ENCODE measurements at regions not wholly inside any gene's neighbourhood (a gene's known extent, or its start where the extent isn't known, plus 50 kb on each side); places are given as distances from the start of the nearest gene placed in this dataset.

DNA sequence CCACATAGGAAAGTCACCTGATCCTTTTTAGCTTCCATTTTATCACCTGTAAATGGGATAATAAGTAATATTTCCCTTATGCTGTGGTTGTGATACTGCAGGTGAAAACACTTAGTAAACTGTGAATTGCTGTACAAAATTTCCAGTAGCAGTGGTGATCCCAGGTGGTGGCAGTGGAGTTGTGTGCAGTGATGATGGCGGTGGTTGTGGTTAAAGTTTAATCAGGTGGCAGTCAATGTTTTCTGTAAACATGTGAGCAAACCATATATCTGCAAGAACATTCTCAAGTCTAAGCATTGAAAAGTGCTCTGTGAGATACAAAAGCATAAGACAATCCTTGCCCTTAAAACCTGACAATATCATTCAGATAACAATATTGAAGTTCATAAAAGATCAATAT lies 480.2 kb downstream of the RASEF start:
- no peaks in the 10 kb centered on the region for H3K36me3 ChIP-seq (ENCODE audit: low read depth)
- no peak overlapping the region for H3K27ac ChIP-seq (ENCODE audit: poor library complexity, severe bottlenecking)
- TF ChIP-seq, protein P1, sequence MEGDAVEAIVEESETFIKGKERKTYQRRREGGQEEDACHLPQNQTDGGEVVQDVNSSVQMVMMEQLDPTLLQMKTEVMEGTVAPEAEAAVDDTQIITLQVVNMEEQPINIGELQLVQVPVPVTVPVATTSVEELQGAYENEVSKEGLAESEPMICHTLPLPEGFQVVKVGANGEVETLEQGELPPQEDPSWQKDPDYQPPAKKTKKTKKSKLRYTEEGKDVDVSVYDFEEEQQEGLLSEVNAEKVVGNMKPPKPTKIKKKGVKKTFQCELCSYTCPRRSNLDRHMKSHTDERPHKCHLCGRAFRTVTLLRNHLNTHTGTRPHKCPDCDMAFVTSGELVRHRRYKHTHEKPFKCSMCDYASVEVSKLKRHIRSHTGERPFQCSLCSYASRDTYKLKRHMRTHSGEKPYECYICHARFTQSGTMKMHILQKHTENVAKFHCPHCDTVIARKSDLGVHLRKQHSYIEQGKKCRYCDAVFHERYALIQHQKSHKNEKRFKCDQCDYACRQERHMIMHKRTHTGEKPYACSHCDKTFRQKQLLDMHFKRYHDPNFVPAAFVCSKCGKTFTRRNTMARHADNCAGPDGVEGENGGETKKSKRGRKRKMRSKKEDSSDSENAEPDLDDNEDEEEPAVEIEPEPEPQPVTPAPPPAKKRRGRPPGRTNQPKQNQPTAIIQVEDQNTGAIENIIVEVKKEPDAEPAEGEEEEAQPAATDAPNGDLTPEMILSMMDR (IDR thresholded peaks at IDR 0.05; ENCODE audit: poor library complexity, severe bottlenecking): no peak
- no peak overlapping the region for H3K4me3 ChIP-seq (ENCODE audit: severe bottlenecking)
- DNase-seq (ENCODE audit: low spot score) (no peak), ATAC-seq (ENCODE audit: low read depth) (no peak)
- no peaks in the 10 kb centered on the region for H3K9me3 ChIP-seq (ENCODE audit: severe bottlenecking)
- no peaks in the 10 kb centered on the region for H3K4me1 ChIP-seq (ENCODE audit: insufficient read depth, poor library complexity, severe bottlenecking)
- no peaks in the 10 kb centered on the region for H3K27me3 ChIP-seq (ENCODE audit: insufficient read depth, poor library complexity, severe bottlenecking)

DNA sequence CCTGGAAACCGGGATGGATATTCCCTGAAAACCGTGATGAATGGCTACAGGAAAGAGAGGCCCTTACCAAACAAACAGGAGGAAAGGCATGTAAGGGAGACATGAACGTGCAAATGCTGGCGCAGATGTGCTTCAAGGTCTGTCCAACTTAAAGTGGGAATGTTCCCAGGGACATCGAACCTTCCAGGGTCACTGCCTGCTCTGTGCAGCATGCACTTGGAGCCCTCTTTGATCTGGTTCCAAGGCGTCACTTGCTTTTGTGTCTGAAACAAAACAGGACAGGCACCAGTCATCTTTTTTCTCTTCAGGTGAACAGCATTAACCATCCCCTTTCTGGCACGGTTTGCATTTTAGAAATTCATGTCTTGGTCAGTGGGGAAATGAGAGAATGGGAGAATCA lies 479.4 kb downstream of the RASEF start:
- no peak for DNase-seq (ENCODE audit: low spot score)
- TF ChIP-seq, protein P1 (IDR thresholded peaks at IDR 0.05; ENCODE audit: poor library complexity, severe bottlenecking): no peak
- H3K36me3 ChIP-seq (ENCODE audit: low read depth): no peaks in the 10 kb centered on the region
- ATAC-seq (ENCODE audit: low read depth): no peak
- no peaks in the 10 kb centered on the region for H3K27me3 ChIP-seq (ENCODE audit: insufficient read depth, poor library complexity, severe bottlenecking)
- no peak overlapping the region for H3K4me3 ChIP-seq (ENCODE audit: severe bottlenecking)
- no peak overlapping the region for H3K27ac ChIP-seq (ENCODE audit: poor library complexity, severe bottlenecking)
- no peaks in the 10 kb centered on the region for H3K4me1 ChIP-seq (ENCODE audit: insufficient read depth, poor library complexity, severe bottlenecking)
- H3K9me3 ChIP-seq (ENCODE audit: severe bottlenecking): no peaks in the 10 kb centered on the region

DNA sequence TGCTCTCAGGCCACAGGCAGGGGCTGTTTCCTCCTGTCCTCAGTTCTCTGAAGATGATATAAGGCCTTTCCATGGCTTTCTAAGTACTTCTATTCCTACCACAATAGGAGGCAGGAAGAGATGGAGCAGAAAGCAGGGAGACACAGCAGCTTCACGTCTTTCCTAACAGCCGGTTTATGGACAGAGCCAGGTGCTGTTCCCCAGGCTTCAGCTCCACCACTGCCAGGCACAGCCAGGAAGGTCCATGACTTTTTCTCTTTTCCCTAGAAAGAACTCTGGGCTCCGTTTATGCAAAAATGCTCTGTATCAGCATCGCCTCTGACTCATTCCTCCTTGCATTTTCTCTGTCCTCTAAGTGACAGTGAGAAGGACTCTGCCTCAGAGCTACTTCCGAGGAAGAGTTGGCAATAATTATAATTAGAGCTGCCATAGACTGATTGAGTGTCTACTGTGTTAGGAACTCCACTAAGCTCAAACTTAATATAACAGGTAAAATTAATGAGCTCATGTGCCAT lies 478.5 kb downstream of the RASEF start:
- Histone ChIP-seq H3K27me3 (ENCODE audit: insufficient read depth, poor library complexity, severe bottlenecking) (no peaks in the 10 kb centered on the region), H3K4me3 (ENCODE audit: severe bottlenecking) (no peak overlapping the region), H3K9me3 (ENCODE audit: severe bottlenecking) (no peaks in the 10 kb centered on the region), H3K36me3 (ENCODE audit: low read depth) (no peaks in the 10 kb centered on the region), H3K27ac (ENCODE audit: poor library complexity, severe bottlenecking) (no peak overlapping the region), H3K4me1 (ENCODE audit: insufficient read depth, poor library complexity, severe bottlenecking) (no peaks in the 10 kb centered on the region)
- ATAC-seq (ENCODE audit: low read depth) (no peak), DNase-seq (ENCODE audit: low spot score) (no peak)
- TF ChIP-seq, protein P1 (IDR thresholded peaks at IDR 0.05; ENCODE audit: poor library complexity, severe bottlenecking): no peak

DNA sequence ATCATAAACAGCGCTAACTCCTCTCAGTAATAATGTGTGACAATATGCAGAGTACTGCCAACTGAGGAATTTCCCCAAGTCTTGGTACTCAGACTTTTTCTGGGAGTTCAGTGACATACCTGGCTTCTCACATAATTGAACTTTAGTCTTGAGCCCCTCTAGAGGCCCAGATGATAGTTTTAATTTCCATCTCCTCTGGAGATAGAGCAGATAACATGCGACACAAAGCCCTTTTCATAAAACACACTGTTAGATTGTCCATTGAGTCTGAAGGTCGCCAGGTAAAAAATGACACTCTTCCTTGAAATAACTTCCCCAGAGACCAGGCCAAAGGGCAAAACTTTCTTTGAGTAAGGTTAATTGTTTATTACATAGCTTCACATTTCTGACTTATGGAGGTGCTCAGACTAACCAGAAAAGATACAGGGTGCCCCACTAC lies 476.0 kb downstream of the RASEF start:
- Histone ChIP-seq H3K4me3 (ENCODE audit: severe bottlenecking) (no peak overlapping the region), H3K27me3 (ENCODE audit: insufficient read depth, poor library complexity, severe bottlenecking) (no peaks in the 10 kb centered on the region), H3K9me3 (ENCODE audit: severe bottlenecking) (no peaks in the 10 kb centered on the region), H3K27ac (ENCODE audit: poor library complexity, severe bottlenecking) (no peak overlapping the region), H3K4me1 (ENCODE audit: insufficient read depth, poor library complexity, severe bottlenecking) (no peaks in the 10 kb centered on the region), H3K36me3 (ENCODE audit: low read depth) (no peaks in the 10 kb centered on the region)
- no peak for DNase-seq (ENCODE audit: low spot score)
- TF ChIP-seq, protein P1 (IDR thresholded peaks at IDR 0.05; ENCODE audit: poor library complexity, severe bottlenecking): no peak
- no peak for ATAC-seq (ENCODE audit: low read depth)

DNA sequence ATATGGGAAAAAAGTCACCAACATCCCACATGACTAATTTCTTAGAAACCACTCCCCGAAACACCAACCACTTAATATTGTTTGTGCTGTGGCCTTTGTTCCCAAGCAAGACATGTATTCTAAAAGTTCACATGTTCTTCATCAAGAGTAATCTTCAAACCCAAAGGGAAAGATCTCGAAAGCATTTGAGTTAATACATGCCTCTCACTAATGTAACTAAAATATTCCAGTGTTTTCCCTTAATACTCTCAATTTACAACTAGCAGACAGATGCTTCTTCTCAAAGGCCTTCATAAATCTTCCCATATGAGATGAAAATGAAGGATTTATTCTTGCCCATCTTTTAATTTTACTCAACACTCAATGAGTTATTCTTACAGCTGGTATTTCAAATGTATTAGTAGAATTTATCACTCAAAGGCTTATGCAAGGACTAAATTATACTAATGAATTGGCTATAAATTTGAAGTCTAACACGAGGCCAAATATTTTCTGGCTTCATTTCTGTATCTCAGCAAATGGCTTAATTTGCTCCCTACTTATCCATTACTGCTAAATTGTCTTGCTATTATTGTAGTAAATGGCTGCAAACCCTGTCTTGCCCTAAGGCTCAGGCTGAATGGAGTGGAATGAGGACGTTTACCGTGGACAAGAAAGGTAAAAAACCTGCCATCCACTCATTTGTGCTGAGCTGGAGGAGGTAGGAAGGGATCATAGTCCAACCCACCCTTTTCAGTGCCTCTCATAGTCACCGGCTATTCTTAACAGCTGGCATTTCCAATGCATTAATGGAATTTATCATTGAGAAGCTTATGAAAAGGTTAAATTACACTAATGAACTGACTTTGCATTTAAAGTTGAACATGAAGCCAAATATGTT lies 474.4 kb downstream of the RASEF start:
- ATAC-seq (ENCODE audit: low read depth) (no peak), DNase-seq (ENCODE audit: low spot score) (no peak)
- no peak overlapping the region for H3K27ac ChIP-seq (ENCODE audit: poor library complexity, severe bottlenecking)
- H3K9me3 ChIP-seq (ENCODE audit: severe bottlenecking): no peaks in the 10 kb centered on the region
- H3K4me1 ChIP-seq (ENCODE audit: insufficient read depth, poor library complexity, severe bottlenecking): no peaks in the 10 kb centered on the region
- TF ChIP-seq, protein P1 (IDR thresholded peaks at IDR 0.05; ENCODE audit: poor library complexity, severe bottlenecking): no peak
- H3K36me3 ChIP-seq (ENCODE audit: low read depth): no peaks in the 10 kb centered on the region
- H3K4me3 ChIP-seq (ENCODE audit: severe bottlenecking): no peak overlapping the region
- no peaks in the 10 kb centered on the region for H3K27me3 ChIP-seq (ENCODE audit: insufficient read depth, poor library complexity, severe bottlenecking)

All from RWPE2 (cell line).